H1 (cell line): ENCODE measurements at regions not wholly inside any gene's neighbourhood (a gene's known extent, or its start where the extent isn't known, plus 50 kb on each side); places are given as distances from the start of the nearest gene placed in this dataset.
A peak's percentile ranks its signal among the peaks of the same experiment; 100 is the strongest.

Experiments used
- CTCF ChIA-PET: fragments of 300-600 bp; sonication (Branson Sonifier 250); formaldehyde crosslinking; loops from one replicate; lab custom pipeline; 2021; ENCODE audit not compliant: partially characterized antibody; lab: Charles Lee
- POLR2A ChIA-PET: fragments of 300-600 bp; sonication (Branson Sonifier 250); formaldehyde crosslinking; loops from one replicate; lab custom pipeline; 2021; ENCODE audit warnings: inconsistent platforms; ENCODE audit not compliant: partially characterized antibody; lab: Charles Lee
- DNase-seq, 2 experiments: peaks; one replicate each; pipeline versions ENCODE4 v3.0.0 to v3.0.0-alpha.2; 2010 to 2022; ENCODE audit warnings: low spot score in 2 of 2, low read depth in 1 of 2, mixed read lengths in 1 of 2
- FAIRE-seq: peaks from 2 replicates; lab custom pipeline; 2011; peaks lifted over from hg19 to GRCh38; lab: Jason Lieb, UNC
- H2AFZ ChIP-seq: 2 replicates; pipeline ENCODE4 v1.8.1; 2012; ENCODE audit warnings: low read length, inconsistent platforms
- H2AK5ac ChIP-seq: 2 replicates; pipeline ENCODE4 v1.6.1; 2013; ENCODE audit warnings: low read depth, low read length
- H2BK120ac ChIP-seq: replicated peaks from 2 replicates; pipeline ENCODE3; 2013; ENCODE audit warnings: low read depth, low read length, inconsistent platforms
- H2BK12ac ChIP-seq: 2 replicates; pipeline ENCODE4 v1.6.1; 2013; ENCODE audit warnings: low read depth, low read length
- H2BK15ac ChIP-seq: 2 replicates; pipeline ENCODE4 v1.6.1; 2013; ENCODE audit warnings: low read length
- H2BK20ac ChIP-seq: 2 replicates; pipeline ENCODE4 v1.6.1; 2013; ENCODE audit warnings: low read length
- H2BK5ac ChIP-seq: 2 replicates; pipeline ENCODE4 v1.6.1; 2013; ENCODE audit warnings: low read depth, low read length
- H3K14ac ChIP-seq: 2 replicates; pipeline ENCODE4 v1.6.1; 2013; ENCODE audit warnings: inconsistent platforms; ENCODE audit not compliant: insufficient read length
- H3K18ac ChIP-seq: 2 replicates; pipeline ENCODE4 v1.6.1; 2013; ENCODE audit warnings: low read length; ENCODE audit errors: extremely low read depth
- H3K23ac ChIP-seq: 2 replicates; pipeline ENCODE4 v1.6.1; 2013; ENCODE audit warnings: inconsistent platforms; ENCODE audit not compliant: insufficient read length
- H3K23me2 ChIP-seq: 2 replicates; pipeline ENCODE4 v1.6.1; 2013; ENCODE audit warnings: low read depth, low read length
- H3K27ac ChIP-seq: 2 replicates; pipeline ENCODE4 v1.6.1; 2011; ENCODE audit warnings: low read depth, low read length, inconsistent platforms
- H3K27me3 ChIP-seq, 4 experiments: replicated peaks in 1 of 4; 1 replicate in 1 of 4; 2 replicates in 3 of 4; pipeline versions ENCODE4 v1.6.1 to v1.8.1; 2011 to 2013; ENCODE audit warnings: low read length in 3 of 4, mild to moderate bottlenecking in 3 of 4, inconsistent platforms in 2 of 4, mixed read lengths in 2 of 4, moderate library complexity in 1 of 4; ENCODE audit not compliant: control insufficient read depth in 3 of 4, insufficient read depth in 3 of 4; ENCODE audit errors: extremely low read depth in 1 of 4
- H3K36me3 ChIP-seq, 4 experiments: 2 replicates each; pipeline versions ENCODE4 v1.6.1 to v1.8.1; 2011 to 2013; ENCODE audit warnings: mild to moderate bottlenecking in 4 of 4, low read length in 3 of 4, moderate library complexity in 2 of 4, control low read depth in 1 of 4, inconsistent platforms in 1 of 4; ENCODE audit not compliant: insufficient read depth in 4 of 4, control insufficient read depth in 2 of 4
- H3K4ac ChIP-seq: replicated peaks from 2 replicates; pipeline ENCODE3; 2013; ENCODE audit warnings: low read length, low read depth, mixed read lengths, inconsistent platforms; ENCODE audit not compliant: insufficient read length
- H3K4me1 ChIP-seq, 4 experiments: replicated peaks in 1 of 4; 1 replicate in 1 of 4; 2 replicates in 3 of 4; pipeline versions ENCODE4 v1.6.1 to v1.8.1; 2011 to 2013; ENCODE audit warnings: low read length in 3 of 4, inconsistent platforms in 2 of 4, mixed read lengths in 1 of 4; ENCODE audit not compliant: insufficient read depth in 4 of 4, control insufficient read depth in 3 of 4
- H3K4me2 ChIP-seq, 2 experiments: 2 replicates each; pipeline versions ENCODE4 v1.6.1 to v1.8.1; 2011 to 2013; ENCODE audit warnings: low read depth in 2 of 2, low read length in 2 of 2, control low read depth in 1 of 2, inconsistent platforms in 1 of 2, mild to moderate bottlenecking in 1 of 2; ENCODE audit not compliant: insufficient read depth in 1 of 2
- H3K4me3 ChIP-seq, 4 experiments: fragments of 200-600, 300-600 bp in 1 of 4; sonication (generic), shearing (Covaris generic), sonication (Bioruptor Twin) in 1 of 4; 2 replicates each; pipeline versions ENCODE4 v1.5.1 to v1.8.1; 2011 to 2016; ENCODE audit warnings: low read length in 4 of 4, low read depth in 3 of 4, control low read depth in 2 of 4, inconsistent platforms in 2 of 4, mild to moderate bottlenecking in 2 of 4, mixed read lengths in 1 of 4, moderate library complexity in 1 of 4; ENCODE audit not compliant: insufficient read depth in 2 of 4; ENCODE audit errors: extremely low read depth in 1 of 4
- H3K56ac ChIP-seq: replicated peaks from 2 replicates; pipeline ENCODE3; 2013; ENCODE audit warnings: low read depth, mild to moderate bottlenecking, mixed read lengths, low read length, inconsistent platforms; ENCODE audit not compliant: insufficient read length
- H3K79me1 ChIP-seq: 2 replicates; pipeline ENCODE4 v1.6.1; 2013; ENCODE audit warnings: low read depth, low read length, control low read depth
- H3K79me2 ChIP-seq, 2 experiments: 2 replicates each; pipeline versions ENCODE4 v1.6.1 to v1.8.1; 2012 to 2013; ENCODE audit warnings: low read length in 2 of 2, mild to moderate bottlenecking in 2 of 2, inconsistent platforms in 1 of 2; ENCODE audit not compliant: insufficient read depth in 2 of 2, control insufficient read depth in 1 of 2
- H3K9ac ChIP-seq, 4 experiments: replicated peaks in 1 of 4; 1 replicate in 1 of 4; 2 replicates in 3 of 4; pipeline versions ENCODE4 v1.6.1 to v1.8.1; 2011 to 2013; ENCODE audit warnings: low read depth in 3 of 4, low read length in 3 of 4, control low read depth in 2 of 4, mild to moderate bottlenecking in 2 of 4, moderate library complexity in 2 of 4, inconsistent platforms in 1 of 4; ENCODE audit errors: extremely low read depth in 1 of 4
- H3K9me3 ChIP-seq, 2 experiments: 2 replicates each; pipeline versions ENCODE4 v1.6.1 to v1.8.1; 2012 to 2013; ENCODE audit warnings: mild to moderate bottlenecking in 2 of 2, moderate library complexity in 2 of 2, control low read depth in 1 of 2, inconsistent platforms in 1 of 2, low read depth in 1 of 2, low read length in 1 of 2, mixed read lengths in 1 of 2; ENCODE audit not compliant: insufficient read depth in 2 of 2
- H4K20me1 ChIP-seq, 2 experiments: replicated peaks in 1 of 2; 2 replicates each; pipeline versions ENCODE3 to v1.8.1; 2011 to 2013; ENCODE audit warnings: inconsistent platforms in 2 of 2, low read length in 2 of 2, mild to moderate bottlenecking in 1 of 2; ENCODE audit not compliant: insufficient read depth in 2 of 2, control insufficient read depth in 1 of 2
- H4K5ac ChIP-seq: 2 replicates; pipeline ENCODE4 v1.6.1; 2013; ENCODE audit warnings: low read length, low read depth, mixed read lengths, inconsistent platforms; ENCODE audit not compliant: insufficient read length
- H4K8ac ChIP-seq: 2 replicates; pipeline ENCODE4 v1.8.0; 2013; ENCODE audit warnings: mild to moderate bottlenecking, moderate library complexity, low read length, inconsistent platforms; ENCODE audit not compliant: insufficient read depth; ENCODE audit errors: extremely low read depth
- H4K91ac ChIP-seq: replicated peaks from 2 replicates; pipeline ENCODE3; 2013; ENCODE audit warnings: low read length, mixed read lengths, inconsistent platforms; ENCODE audit not compliant: insufficient read length
- MAX ChIP-seq: IDR thresholded peaks from 2 replicates; pipeline ENCODE4 v1.6.1; 2012; ENCODE audit warnings: inconsistent platforms
- RAD21 ChIP-seq, 2 experiments: IDR thresholded peaks in 1 of 2; conservative IDR thresholded peaks in 1 of 2; 2 replicates each; pipeline ENCODE4 v1.6.1; 2011; ENCODE audit warnings: low read depth in 2 of 2, low read length in 2 of 2, improper control_type of control experiment in 1 of 2, inconsistent platforms in 1 of 2, mild to moderate bottlenecking in 1 of 2, moderate library complexity in 1 of 2
- RFX5 ChIP-seq: IDR thresholded peaks from 2 replicates; pipeline ENCODE4 v1.6.1; 2011; ENCODE audit warnings: low read depth, low read length, improper control_type of control experiment, borderline replicate concordance
- WGBS, 2 experiments: shearing (Covaris generic) in 1 of 2; methylation state at CpG; one replicate each; pipeline versions ENCODE4 v1.1.6 to v1.1.7; 2013 to 2015; ENCODE audit warnings: low lambda C conversion rate in 2 of 2, mixed read lengths in 2 of 2, inconsistent platforms in 1 of 2, low coverage in 1 of 2, missing lambda C conversion rate in 1 of 2; ENCODE audit not compliant: insufficient replicate concordance in 2 of 2, insufficient coverage in 1 of 2, insufficient read length in 1 of 2; ENCODE audit errors: extremely low coverage in 1 of 2, missing lambda C conversion rate in 1 of 2; 5-methylcytosine and 5-hydroxymethylcytosine counted together

- DNase-seq (no peak), FAIRE-seq (no peak)
- no peak overlapping the region for H3K18ac ChIP-seq
- no peak overlapping the region for H2BK5ac ChIP-seq
- no peaks in the 10 kb centered on the region for H3K79me1 ChIP-seq
- peaks cover 0 to 4% of the 10 kb centered on the region in 2 experiments; a peak in 1 of 4 replicates for H3K9me3 ChIP-seq
- no peak overlapping the region for H3K27ac ChIP-seq
- H3K9ac ChIP-seq = no peak overlapping the region
- H4K91ac ChIP-seq = no peak overlapping the region
- H3K4me2 ChIP-seq = no peak overlapping the region
- TF ChIP-seq MAX (no peak), RAD21 (IDR thresholded peaks at IDR 0.05 in 1 of 2, conservative IDR thresholded peaks at IDR 0.05 in 1 of 2; ENCODE audit: low read depth in 2 of 2, low read length in 2 of 2) (0 out of 4 replicates have a peak, but pooled peaks have one; percentile 22 to 29), RFX5 (no peak)
- ChIA-PET CTCF (interaction anchor here (1.6 kb wide), 1 partner anchor 320 kb away, joined by 4 read pairs; no protein-coding TSS in a partner anchor), POLR2A (no interaction called here)
- no peaks in the 10 kb centered on the region for H4K20me1 ChIP-seq
- H4K5ac ChIP-seq = no peak overlapping the region
- H3K27me3 ChIP-seq = no peaks in the 10 kb centered on the region
- 0 out of 2 replicates have a peak overlapping the region, but pooled peaks have one; percentile 9 for H2AFZ ChIP-seq
- H3K23me2 ChIP-seq = no peaks in the 10 kb centered on the region
- no peaks in the 10 kb centered on the region for H3K36me3 ChIP-seq
- 65% methylated on average over 4 of the region's 4 CpGs; no CpG with 5 or more reads in 1 of the 2 experiments for WGBS, 2 experiments
- H2BK20ac ChIP-seq = no peak overlapping the region
- no peak overlapping the region for H4K8ac ChIP-seq
- no peak overlapping the region for H3K4me3 ChIP-seq
- no peak overlapping the region for H2AK5ac ChIP-seq
- H3K23ac ChIP-seq = no peak overlapping the region
- no peak overlapping the region for H3K14ac ChIP-seq
- no peak overlapping the region for H2BK15ac ChIP-seq
- no peak overlapping the region for H2BK120ac ChIP-seq
- H3K4ac ChIP-seq = no peak overlapping the region
- no peaks in the 10 kb centered on the region for H3K79me2 ChIP-seq
- H2BK12ac ChIP-seq = no peak overlapping the region
- H3K56ac ChIP-seq = no peak overlapping the region
- H3K4me1 ChIP-seq = peaks cover 0 to 2% (median 0%) of the 10 kb centered on the region in 4 experiments; a peak in 1 of 7 replicates
Observed at GRCh38 chr2:147365622-147366021, 479.2 kb upstream of the ACVR2A start.
